IMR-90 (cell line): ENCODE measurements at regions not wholly inside any gene's neighbourhood (a gene's known extent, or its start where the extent isn't known, plus 50 kb on each side); places are given as distances from the start of the nearest gene placed in this dataset.

Experiments used
- ATAC-seq: fragments of 200-7000 bp; cut with Tn5 transposase; 2 replicates; pipeline ENCODE4 v1.9.1; 2020; ENCODE audit warnings: low read depth, mild to moderate bottlenecking, moderate library complexity
- BruUV-seq: library from RNA; stranded (reverse); fragments of 400-500 nt; replicated peaks from 2 replicates; lab custom pipeline; 2021; lab: Mats Ljungman, UMichigan
- CTCF ChIA-PET: fragments of 300-600 bp; formaldehyde crosslinking; extraction: SDS; loops from one replicate; lab custom pipeline; 2021; ENCODE audit warnings: antibody characterized with exemption; lab: Yijun Ruan, JAX
- POLR2A ChIA-PET: fragments of 300-600 bp; sonication (Branson Sonifier 250); formaldehyde crosslinking; loops from one replicate; lab custom pipeline; 2022; ENCODE audit warnings: antibody characterized with exemption; ENCODE audit not compliant: unreplicated experiment; lab: Charles Lee
- DNase-seq: peaks from one replicate; pipeline ENCODE4 v3.0.0; 2013
- H2AFZ ChIP-seq: replicated peaks from 2 replicates; pipeline ENCODE3; 2013; ENCODE audit warnings: low read length, mild to moderate bottlenecking; ENCODE audit not compliant: poor library complexity
- H2AK5ac ChIP-seq: 2 replicates; pipeline ENCODE4 v1.6.1; 2013; ENCODE audit warnings: low read depth, low read length, inconsistent platforms
- H2AK9ac ChIP-seq: replicated peaks from 2 replicates; pipeline ENCODE3; 2013; ENCODE audit warnings: mild to moderate bottlenecking, low read depth, low read length, moderate library complexity; ENCODE audit not compliant: poor library complexity
- H2BK120ac ChIP-seq: 2 replicates; pipeline ENCODE4 v1.6.1; 2013; ENCODE audit warnings: low read depth, low read length, inconsistent platforms
- H2BK15ac ChIP-seq: 3 replicates; pipeline ENCODE4 v1.6.1; 2013; ENCODE audit warnings: low read depth, low read length, inconsistent platforms
- H2BK20ac ChIP-seq: 2 replicates; pipeline ENCODE4 v1.6.1; 2013; ENCODE audit warnings: low read depth, mild to moderate bottlenecking, inconsistent platforms, low read length, moderate library complexity
- H2BK5ac ChIP-seq: 2 replicates; pipeline ENCODE4 v1.6.1; 2013; ENCODE audit warnings: mild to moderate bottlenecking, low read depth, low read length, inconsistent platforms; ENCODE audit not compliant: poor library complexity, severe bottlenecking
- H3K14ac ChIP-seq: replicated peaks from 2 replicates; pipeline ENCODE4 v1.6.1; 2013; ENCODE audit warnings: low read depth, low read length, inconsistent platforms
- H3K18ac ChIP-seq: 2 replicates; pipeline ENCODE4 v1.6.1; 2013; ENCODE audit warnings: low read depth, low read length, control low read depth
- H3K23ac ChIP-seq: 2 replicates; pipeline ENCODE4 v1.6.1; 2013; ENCODE audit warnings: low read depth, low read length, inconsistent platforms
- H3K27ac ChIP-seq: 2 replicates; pipeline ENCODE4 v1.5.1; 2013; ENCODE audit warnings: mild to moderate bottlenecking, control low read depth, low read length; ENCODE audit not compliant: insufficient read depth
- H3K27me3 ChIP-seq: 2 replicates; pipeline ENCODE4 v1.6.1; 2013; ENCODE audit warnings: low read length; ENCODE audit not compliant: control insufficient read depth, insufficient read depth
- H3K36me3 ChIP-seq: 2 replicates; pipeline ENCODE4 v1.6.1; 2013; ENCODE audit warnings: low read length, mixed read lengths; ENCODE audit not compliant: control insufficient read depth, insufficient read depth
- H3K4ac ChIP-seq: 2 replicates; pipeline ENCODE4 v1.6.1; 2013; ENCODE audit warnings: low read depth, low read length, inconsistent platforms
- H3K4me1 ChIP-seq: 2 replicates; pipeline ENCODE4 v1.6.1; 2013; ENCODE audit warnings: low read length, mixed read lengths; ENCODE audit not compliant: control insufficient read depth, insufficient read depth
- H3K4me2 ChIP-seq: 2 replicates; pipeline ENCODE4 v1.6.1; 2013; ENCODE audit warnings: low read depth, mild to moderate bottlenecking, control low read depth, low read length, moderate library complexity
- H3K4me3 ChIP-seq: 2 replicates; pipeline ENCODE4 v1.5.1; 2013; ENCODE audit warnings: low read depth, mild to moderate bottlenecking, control low read depth, low read length, moderate library complexity; ENCODE audit not compliant: insufficient read depth
- H3K56ac ChIP-seq: 2 replicates; pipeline ENCODE4 v1.6.1; 2013; ENCODE audit warnings: low read length, inconsistent platforms; ENCODE audit not compliant: insufficient read depth; ENCODE audit errors: extremely low read depth
- H3K79me1 ChIP-seq, 2 experiments: 2 replicates each; pipeline ENCODE4 v1.6.1; 2013; ENCODE audit warnings: low read length in 2 of 2, inconsistent platforms in 1 of 2, low read depth in 1 of 2
- H3K9ac ChIP-seq: 2 replicates; pipeline ENCODE4 v1.6.1; 2013; ENCODE audit warnings: low read depth, low read length, control low read depth
- H3K9me1 ChIP-seq: 2 replicates; pipeline ENCODE4 v1.6.1; 2013; ENCODE audit warnings: low read length, inconsistent platforms; ENCODE audit not compliant: insufficient read depth
- H3K9me3 ChIP-seq: 2 replicates; pipeline ENCODE4 v1.6.1; 2013; ENCODE audit warnings: low read length; ENCODE audit not compliant: control insufficient read depth, insufficient read depth
- H4K20me1 ChIP-seq: 2 replicates; pipeline ENCODE4 v1.6.1; 2013; ENCODE audit warnings: low read length, inconsistent platforms; ENCODE audit not compliant: insufficient read depth
- H4K5ac ChIP-seq: 2 replicates; pipeline ENCODE4 v1.6.1; 2013; ENCODE audit warnings: mild to moderate bottlenecking, low read depth, low read length, control low read depth
- H4K8ac ChIP-seq, 2 experiments: 2 replicates each; pipeline ENCODE4 v1.6.1; 2013; ENCODE audit warnings: low read depth in 2 of 2, low read length in 2 of 2, control low read depth in 1 of 2, inconsistent platforms in 1 of 2
- H4K91ac ChIP-seq: 2 replicates; pipeline ENCODE4 v1.6.1; 2013; ENCODE audit warnings: low read depth, low read length, inconsistent platforms; ENCODE audit not compliant: insufficient read depth
- FOS ChIP-seq: fragments of 150-350 bp; IDR thresholded peaks from 2 replicates; pipeline ENCODE4 v1.6.1; 2016; ENCODE audit warnings: low read depth, low read length
- MXI1 ChIP-seq: IDR thresholded peaks from 2 replicates; pipeline ENCODE4 v1.6.1; 2012; ENCODE audit warnings: low read depth, mild to moderate bottlenecking, low read length, moderate library complexity, borderline replicate concordance
- NFE2L2 ChIP-seq: fragments of 150-350 bp; IDR thresholded peaks from 2 replicates; pipeline ENCODE4 v1.6.1; 2016; ENCODE audit warnings: low read depth, mild to moderate bottlenecking, low read length
- POLR2A ChIP-seq: IDR thresholded peaks from 2 replicates; pipeline ENCODE4 v1.6.1; 2012; ENCODE audit warnings: mild to moderate bottlenecking, low read depth, low read length
- WGBS, 2 experiments: methylation state at CpG; one replicate each; pipeline versions ENCODE4 v1.1.5 to v1.1.7; 2013; ENCODE audit warnings: missing lambda C conversion rate in 2 of 2; ENCODE audit not compliant: insufficient read length in 1 of 2; ENCODE audit errors: extremely low coverage in 2 of 2; 5-methylcytosine and 5-hydroxymethylcytosine counted together
- dilution Hi-C: fragments of 300-500 bp; cut with HindIII; formaldehyde crosslinking; loops from one replicate; pipeline ENCODE4 v1.14.3; 2018; ENCODE audit warnings: low sequenced_read_pairs; ENCODE audit not compliant: unreplicated experiment
- in situ Hi-C: fragments of 300-500 bp; cut with MboI; formaldehyde crosslinking; loops from 3 replicates; pipeline ENCODE4 v1.14.3; 2019; ENCODE audit warnings: low sequenced_read_pairs, inconsistent platforms, mixed read lengths
- intact Hi-C: fragments of 100-400 bp; cut with micrococcal nuclease; formaldehyde crosslinking; loops from 2 replicates; pipeline ENCODE4 v1.10.0; 2022
- TF ChIP-seq, protein P1 (sequence below): fragments of 150-350 bp; IDR thresholded peaks from 2 replicates; pipeline ENCODE4 v1.6.1; 2016; ENCODE audit warnings: low read depth, mild to moderate bottlenecking, low read length, moderate library complexity, borderline replicate concordance

DNA sequence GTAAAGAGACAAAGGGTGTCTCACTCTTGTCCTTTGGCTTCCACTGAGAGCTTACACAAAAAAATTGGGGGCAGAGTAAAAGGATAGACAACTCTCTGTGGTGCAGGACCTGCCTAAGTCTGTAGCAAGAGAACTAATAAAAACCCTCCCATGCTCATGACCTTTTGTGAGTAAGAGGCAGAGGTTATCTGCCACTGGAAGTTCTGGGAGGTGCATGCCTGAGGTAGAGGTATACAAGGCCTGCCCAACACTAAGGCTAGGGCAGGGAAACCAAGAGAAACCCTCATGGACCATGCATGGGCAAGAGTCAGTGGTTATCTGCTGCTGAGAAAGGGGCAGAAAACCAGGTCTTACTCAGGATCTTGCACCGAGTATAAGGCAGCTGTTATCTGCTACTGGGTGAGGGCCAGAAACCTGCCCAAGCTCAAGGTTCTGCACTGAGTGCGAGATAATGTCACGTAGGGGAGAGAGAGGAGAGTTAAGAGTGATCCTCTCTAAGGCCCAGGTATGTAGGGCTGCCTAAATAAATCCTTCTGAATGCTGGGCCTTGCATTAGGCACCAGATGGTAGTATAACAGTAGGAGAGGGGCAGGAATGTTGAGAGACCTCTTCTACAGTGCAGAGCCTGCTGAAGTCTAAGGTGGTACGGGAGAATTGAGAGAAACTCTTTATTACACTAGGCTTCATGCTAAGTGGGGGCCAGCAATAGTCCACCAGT is 143.4 kb downstream of the MACROH2A1 start:
- POLR2A ChIA-PET: no interaction called here
- in situ Hi-C loops (no loop called here), intact Hi-C loops (no loop called here), dilution Hi-C loops (no loop called here)
- Histone ChIP-seq H2AK9ac (no peak overlapping the region), H3K4me3 (no peak overlapping the region), H2BK120ac (peak overlapping the region; percentile 20; the same call in 1 of the 2 replicates), H3K4me2 (no peak overlapping the region), H3K27me3 (no peaks in the 10 kb centered on the region), H3K79me1 (no peaks in the 10 kb centered on the region), H4K8ac (peak overlapping the region in 1 of 2 experiments; percentile 22; a peak in 1 of 4 replicates), H2BK5ac (no peak overlapping the region), H3K14ac (no peak overlapping the region), H2BK15ac (0 out of 3 replicates have a peak overlapping the region, but pooled peaks have one; percentile 24), H4K91ac (no peak overlapping the region), H3K56ac (no peak overlapping the region), H3K18ac (no peak overlapping the region), H3K9me3 (0 out of 2 replicates have a peak, but pooled peaks cover 2% of the 10 kb centered on the region), H4K5ac (no peak overlapping the region; the same call in 1 of the 2 replicates), H2AK5ac (no peak overlapping the region), H3K4ac (peak overlapping the region; percentile 50; the same call in 1 of the 2 replicates), H3K27ac (no peak overlapping the region), H4K20me1 (no peaks in the 10 kb centered on the region), H2BK20ac (peak overlapping the region; percentile 29; the same call in 1 of the 2 replicates), H3K23ac (no peak overlapping the region), H3K9ac (no peak overlapping the region), H3K36me3 (no peaks in the 10 kb centered on the region), H3K9me1 (no peaks in the 10 kb centered on the region), H2AFZ (no peak overlapping the region), H3K4me1 (peaks cover 9% of the 10 kb centered on the region; the same call in 1 of the 2 replicates)
- TF ChIP-seq NFE2L2 (no peak), FOS (no peak), MXI1 (no peak), POLR2A (no peak)
- TF ChIP-seq, protein P1, sequence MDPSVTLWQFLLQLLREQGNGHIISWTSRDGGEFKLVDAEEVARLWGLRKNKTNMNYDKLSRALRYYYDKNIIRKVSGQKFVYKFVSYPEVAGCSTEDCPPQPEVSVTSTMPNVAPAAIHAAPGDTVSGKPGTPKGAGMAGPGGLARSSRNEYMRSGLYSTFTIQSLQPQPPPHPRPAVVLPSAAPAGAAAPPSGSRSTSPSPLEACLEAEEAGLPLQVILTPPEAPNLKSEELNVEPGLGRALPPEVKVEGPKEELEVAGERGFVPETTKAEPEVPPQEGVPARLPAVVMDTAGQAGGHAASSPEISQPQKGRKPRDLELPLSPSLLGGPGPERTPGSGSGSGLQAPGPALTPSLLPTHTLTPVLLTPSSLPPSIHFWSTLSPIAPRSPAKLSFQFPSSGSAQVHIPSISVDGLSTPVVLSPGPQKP: no peak
- WGBS, 2 experiments: 83% methylated on average over 1 of the region's 4 CpGs; no CpG with 5 or more reads in 1 of the 2 experiments
- DNase-seq: no peak
- ATAC-seq: peak; percentile 51; the same call in 1 of the 2 replicates
- CTCF ChIA-PET: interaction anchor here (0.6 kb wide), 1 partner anchor 137 kb away, joined by 5 read pairs; no protein-coding TSS in a partner anchor
- BruUV-seq: no TSS peak
